ENCODE measurements at regions not wholly inside any gene's neighbourhood (a gene's known extent, or its start where the extent isn't known, plus 50 kb on each side); places are given as distances from the start of the nearest gene placed in this dataset.
"Not testable (repeated sequence)": the region's sequence is repeated elsewhere in the genome, so short reads cannot be mapped to it uniquely, and the experiment has no call there.

- no peak for DNase-seq
Measured at GRCh38 chr7:79951415-79951814, 183.2 kb upstream of the GNAI1 start.

- no peak for DNase-seq
Measured at GRCh38 chr7:79949778-79950177, 184.9 kb upstream of the GNAI1 start.

- DNase-seq: no peak
Measured at GRCh38 chr7:79936281-79936983, 198.2 kb upstream of the GNAI1 start.

GRCh38 chr7:79934727-79935126 is 199.9 kb upstream of the GNAI1 start:
- no peak for DNase-seq

- no peak for DNase-seq
Measured at GRCh38 chr7:79933144-79933543, 201.5 kb upstream of the GNAI1 start.

GRCh38 chr7:79930604-79931003 is 204.0 kb upstream of the GNAI1 start:
- DNase-seq: no peak

GRCh38 chr7:79927116-79927515 is 207.5 kb upstream of the GNAI1 start:
- DNase-seq: no peak

- DNase-seq: no peak
Measured at GRCh38 chr7:79923953-79924352, 210.7 kb upstream of the GNAI1 start.

GRCh38 chr7:79922894-79923293 is 211.7 kb upstream of the GNAI1 start:
- DNase-seq: no peak

GRCh38 chr7:79921976-79922375 is 212.7 kb upstream of the GNAI1 start:
- DNase-seq: no peak

- DNase-seq: not testable (repeated sequence)
Measured at GRCh38 chr7:79918632-79919031, 216.0 kb upstream of the GNAI1 start.

- DNase-seq: not testable (repeated sequence)
Measured at GRCh38 chr7:79915346-79915745, 219.3 kb upstream of the GNAI1 start.

GRCh38 chr7:79912213-79912633 is 222.4 kb upstream of the GNAI1 start:
- no peak for DNase-seq

- no peak for DNase-seq
Measured at GRCh38 chr7:79911420-79911819, 223.2 kb upstream of the GNAI1 start.

GRCh38 chr7:79909176-79909575 is 225.5 kb upstream of the GNAI1 start:
- no peak for DNase-seq

- no peak for DNase-seq
Measured at GRCh38 chr7:79897166-79897565, 237.5 kb upstream of the GNAI1 start.

GRCh38 chr7:79893991-79894390 is 240.6 kb upstream of the GNAI1 start:
- no peak for DNase-seq

GRCh38 chr7:79882922-79883321 is 251.7 kb upstream of the GNAI1 start:
- DNase-seq: no peak

GRCh38 chr7:79880312-79880711 is 254.3 kb upstream of the GNAI1 start:
- no peak for DNase-seq

GRCh38 chr7:79877874-79878465 is 256.7 kb upstream of the GNAI1 start:
- no peak for DNase-seq

GRCh38 chr7:79876848-79877252 is 257.8 kb upstream of the GNAI1 start:
- no peak for DNase-seq

- DNase-seq: no peak
Measured at GRCh38 chr7:79874797-79875196, 259.8 kb upstream of the GNAI1 start.

GRCh38 chr7:79872176-79872575 is 262.5 kb upstream of the GNAI1 start:
- no peak for DNase-seq

- DNase-seq: no peak
Measured at GRCh38 chr7:79868010-79868409, 266.6 kb upstream of the GNAI1 start.

Data from MV-4-11 (cell line).